ENCODE measurements at regions not wholly inside any gene's neighbourhood (a gene's known extent, or its start where the extent isn't known, plus 50 kb on each side); places are given as distances from the start of the nearest gene placed in this dataset.

- no peak for TF ChIP-seq CTCF (IDR thresholded peaks at IDR 0.05)
- H3K4me3 ChIP-seq (replicated peaks in 1 of 3; ENCODE audit: low read depth in 2 of 3, low read length in 3 of 3) = no peak overlapping the region
- H3K9me3 ChIP-seq (replicated peaks in 1 of 2; ENCODE audit: control insufficient read depth in 1 of 2, insufficient read depth in 1 of 2, low read length in 2 of 2) = peaks cover 0 to 5% of the 10 kb centered on the region in 2 donors
- H2AFZ ChIP-seq (ENCODE audit: insufficient read depth, low read depth, low read length, poor library complexity, severe bottlenecking) = no peak overlapping the region
- no peak overlapping the region for H3K4me2 ChIP-seq (replicated peaks; ENCODE audit: extremely low read depth, low read length, poor library complexity, severe bottlenecking)
- Mint-ChIP-seq H3K36me3 (no peaks in the 10 kb centered on the region), H3K4me3 (no peak overlapping the region), H3K27ac (no peak overlapping the region), H3K9me3 (peaks cover 0 to 10% (median 2%) of the 10 kb centered on the region in 7 donors), H3K27me3 (ENCODE audit: low read depth in 3 of 3) (no peaks in the 10 kb centered on the region), H3K4me1 (no peaks in the 10 kb centered on the region)
- intact Hi-C loops (cut with micrococcal nuclease) = no loop called here
- no peaks in the 10 kb centered on the region for H3K36me3 ChIP-seq (replicated peaks in 1 of 2; ENCODE audit: control insufficient read depth in 1 of 2, insufficient read depth in 2 of 2, low read length in 2 of 2)
- DNase-seq = no peak
- H4K20me1 ChIP-seq (ENCODE audit: insufficient read depth, low read length) = no peaks in the 10 kb centered on the region
- WGBS (ENCODE audit: insufficient coverage) = 100% methylated on average over 2 of the region's 3 CpGs
- H3K4me1 ChIP-seq (ENCODE audit: control insufficient read depth in 1 of 2, insufficient read depth in 2 of 2, low read length in 2 of 2) = no peaks in the 10 kb centered on the region
- no peak overlapping the region for H3K9ac ChIP-seq (ENCODE audit: insufficient read depth, low read length, poor library complexity, severe bottlenecking)
- H3K27me3 ChIP-seq (ENCODE audit: control insufficient read depth in 2 of 2, insufficient read depth in 2 of 2, low read length in 2 of 2) = no peaks in the 10 kb centered on the region
- no peak overlapping the region for H3K27ac ChIP-seq (ENCODE audit: low read depth in 1 of 2, low read length in 2 of 2)
- no peaks in the 10 kb centered on the region for H3K79me2 ChIP-seq (ENCODE audit: insufficient read depth, low read length)
These were observed 157.1 kb upstream of the GDNF start for GRCh38 chr5:37996918-37997317.

GRCh38 chr5:37994729-37995128, 154.9 kb upstream of the GDNF start:
- no peaks in the 10 kb centered on the region for H3K36me3 Mint-ChIP-seq
- WGBS (ENCODE audit: insufficient coverage) = no CpG with 5 or more reads among the region's 1 CpG
- no peaks in the 10 kb centered on the region for H3K4me1 ChIP-seq (ENCODE audit: control insufficient read depth in 1 of 2, insufficient read depth in 2 of 2, low read length in 2 of 2)
- no peaks in the 10 kb centered on the region for H3K79me2 ChIP-seq (ENCODE audit: insufficient read depth, low read length)
- no peak overlapping the region for H3K27ac ChIP-seq (ENCODE audit: low read depth in 1 of 2, low read length in 2 of 2)
- H3K4me1 Mint-ChIP-seq = no peaks in the 10 kb centered on the region
- DNase-seq = no peak
- no peaks in the 10 kb centered on the region for H3K27me3 ChIP-seq (ENCODE audit: control insufficient read depth in 2 of 2, insufficient read depth in 2 of 2, low read length in 2 of 2)
- H2AFZ ChIP-seq (ENCODE audit: insufficient read depth, low read depth, low read length, poor library complexity, severe bottlenecking) = no peak overlapping the region
- H3K9me3 Mint-ChIP-seq = peaks cover 0 to 11% (median 3%) of the 10 kb centered on the region in 7 donors
- H3K4me3 Mint-ChIP-seq = no peak overlapping the region
- H4K20me1 ChIP-seq (ENCODE audit: insufficient read depth, low read length) = no peaks in the 10 kb centered on the region
- no peak overlapping the region for H3K9ac ChIP-seq (ENCODE audit: insufficient read depth, low read length, poor library complexity, severe bottlenecking)
- no peak overlapping the region for H3K4me3 ChIP-seq (replicated peaks in 1 of 3; ENCODE audit: low read depth in 2 of 3, low read length in 3 of 3)
- H3K36me3 ChIP-seq (replicated peaks in 1 of 2; ENCODE audit: control insufficient read depth in 1 of 2, insufficient read depth in 2 of 2, low read length in 2 of 2) = no peaks in the 10 kb centered on the region
- no peak for TF ChIP-seq CTCF (IDR thresholded peaks at IDR 0.05)
- H3K9me3 ChIP-seq (replicated peaks in 1 of 2; ENCODE audit: control insufficient read depth in 1 of 2, insufficient read depth in 1 of 2, low read length in 2 of 2) = peaks cover 0 to 5% of the 10 kb centered on the region in 2 donors
- intact Hi-C loops (cut with micrococcal nuclease) = no loop called here
- H3K4me2 ChIP-seq (replicated peaks; ENCODE audit: extremely low read depth, low read length, poor library complexity, severe bottlenecking) = no peak overlapping the region
- peaks cover 0 to 4% (median 3%) of the 10 kb centered on the region in 3 donors for H3K27me3 Mint-ChIP-seq (ENCODE audit: low read depth in 3 of 3)
- H3K27ac Mint-ChIP-seq = no peak overlapping the region

Measured in CD14-positive monocyte (primary cell).